ENCODE measurements at regions not wholly inside any gene's neighbourhood (a gene's known extent, or its start where the extent isn't known, plus 50 kb on each side); places are given as distances from the start of the nearest gene placed in this dataset.
A peak's percentile ranks its signal among the peaks of the same experiment; 100 is the strongest.

GRCh38 chr2:193810533-193810932, 1615.8 kb upstream of the TMEFF2 start:
- no peak for DNase-seq

DNA sequence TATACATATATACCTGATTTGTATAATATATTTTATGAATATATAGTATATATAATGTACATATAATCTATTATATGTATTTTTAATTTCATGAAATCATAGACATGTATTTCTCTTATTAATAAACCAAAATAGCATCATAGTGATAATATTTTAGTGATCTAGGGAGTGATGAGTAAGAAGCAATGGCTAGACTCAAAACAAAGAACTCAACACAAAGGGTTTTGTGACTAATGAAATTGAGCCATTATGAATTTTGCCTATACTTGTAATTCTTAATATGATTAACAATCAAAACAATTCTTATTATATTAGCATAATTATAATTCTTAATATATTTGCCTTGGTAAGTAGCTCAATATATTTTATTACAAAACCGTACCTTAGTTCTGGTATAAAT, 1614.1 kb upstream of the TMEFF2 start:
- no peak for DNase-seq

DNA sequence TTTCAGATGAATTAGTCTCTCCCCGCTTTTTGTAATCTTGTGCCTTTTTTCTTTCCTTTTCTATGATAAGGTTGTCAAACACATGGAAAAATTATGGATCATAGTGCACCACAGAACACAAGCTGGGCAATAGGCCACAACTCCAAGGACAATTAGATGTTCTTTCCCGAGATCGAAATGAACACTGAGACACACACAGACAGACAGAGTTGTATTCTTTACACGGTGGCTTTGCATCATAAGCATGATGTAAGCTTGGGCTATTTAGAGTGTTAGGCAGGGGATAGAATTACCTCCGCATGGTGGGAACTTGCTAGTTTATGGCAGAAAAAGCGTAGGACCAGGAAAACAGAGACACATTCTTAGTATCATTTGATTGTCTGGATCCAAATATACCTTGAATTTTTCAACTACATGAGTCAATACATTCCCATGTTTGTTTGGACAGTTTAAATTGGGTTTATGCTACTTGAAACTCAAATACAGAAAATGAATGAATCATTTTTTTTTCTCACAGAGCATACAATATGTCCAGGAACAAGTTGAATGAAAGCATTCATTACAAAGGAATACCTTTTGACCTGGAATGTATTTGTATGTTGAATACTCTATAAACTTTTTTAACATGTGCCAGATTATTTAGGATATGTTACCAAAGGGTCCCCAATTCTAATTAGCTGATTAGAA, 1611.5 kb upstream of the TMEFF2 start:
- DNase-seq, result no peak

DNA sequence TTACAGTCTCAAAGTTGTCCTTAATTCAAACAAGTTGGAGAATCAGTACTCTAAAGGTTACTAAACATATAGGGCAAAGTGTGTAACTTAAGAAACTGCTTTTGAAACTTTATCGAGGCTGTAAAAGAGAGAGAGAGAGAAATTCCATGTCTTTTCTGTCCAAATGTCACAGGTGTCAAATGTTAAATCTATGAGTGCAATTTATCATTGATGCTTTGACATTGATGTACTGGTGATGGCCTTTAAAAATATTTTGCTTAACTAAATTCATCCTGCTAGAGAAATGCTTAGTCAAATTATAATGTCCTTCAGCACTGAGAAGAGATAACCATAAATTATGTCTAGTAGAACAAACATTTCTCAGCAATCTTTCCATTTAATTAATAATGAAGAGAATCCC, 1602.1 kb upstream of the TMEFF2 start:
- DNase-seq, result no peak

- DNase-seq, result no peak
These were observed 1599.2 kb upstream of the TMEFF2 start for GRCh38 chr2:193793914-193794313.

GRCh38 chr2:193783681-193784080, 1588.9 kb upstream of the TMEFF2 start:
- no peak for DNase-seq

DNA sequence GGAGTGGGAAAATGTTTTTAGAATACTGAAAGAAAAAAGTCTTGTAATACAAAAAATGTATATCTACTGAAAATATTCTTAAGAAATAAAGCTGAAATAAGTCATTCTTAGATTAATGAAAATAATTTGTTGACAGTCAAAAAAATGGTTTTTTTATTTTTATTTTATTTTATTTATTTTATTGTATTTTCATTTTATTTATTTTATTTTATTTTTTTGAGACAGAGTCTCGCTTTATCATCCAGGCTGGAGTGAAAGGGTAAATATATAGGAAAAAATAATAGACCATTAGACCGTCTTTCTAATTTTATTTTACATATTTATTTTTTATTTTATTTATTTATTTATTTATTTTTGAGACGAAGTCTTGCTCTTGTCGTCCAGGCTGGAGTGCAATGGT, 1583.6 kb upstream of the TMEFF2 start:
- no peak for DNase-seq

DNA sequence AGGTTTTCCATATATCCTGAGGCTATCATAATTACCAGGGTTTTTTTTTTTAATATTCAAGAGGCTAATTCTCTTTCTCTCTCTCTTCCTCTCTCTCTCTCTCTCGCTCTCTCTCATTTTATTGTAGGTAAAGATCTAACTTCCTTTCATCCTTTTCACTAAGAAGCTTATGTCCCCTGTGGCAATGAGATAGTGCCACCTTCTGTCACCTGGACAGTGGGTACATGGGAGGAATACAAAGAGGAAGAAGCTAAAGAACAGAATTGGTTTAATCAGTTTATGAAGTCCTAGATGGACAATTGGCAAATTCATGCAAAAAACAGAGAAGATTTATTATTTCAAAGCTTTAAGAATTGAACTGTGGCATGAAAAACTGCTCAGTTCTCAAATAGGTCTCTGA, 1582.3 kb upstream of the TMEFF2 start:
- DNase-seq, result no peak

DNA sequence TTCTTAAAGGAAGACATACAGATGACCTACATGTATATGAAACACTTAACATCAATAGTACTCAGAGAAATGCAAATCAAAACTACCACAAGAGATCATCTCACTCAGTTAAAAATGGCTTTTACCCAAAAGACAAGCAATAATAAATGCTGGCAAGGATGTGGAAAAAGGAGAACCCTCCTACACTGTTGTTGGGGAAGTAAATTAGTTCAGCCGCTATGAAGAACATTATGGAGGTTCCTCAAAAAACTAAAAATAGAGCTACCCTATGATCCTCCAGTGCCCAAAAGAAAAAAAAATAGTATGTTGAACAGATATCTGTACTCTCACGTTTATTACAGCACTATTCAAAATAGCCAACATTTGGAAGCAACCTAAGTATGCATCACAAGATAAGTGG, 1579.4 kb upstream of the TMEFF2 start:
- no peak for DNase-seq

- no peak for DNase-seq
These were observed 1556.6 kb upstream of the TMEFF2 start for GRCh38 chr2:193751299-193751698.

DNA sequence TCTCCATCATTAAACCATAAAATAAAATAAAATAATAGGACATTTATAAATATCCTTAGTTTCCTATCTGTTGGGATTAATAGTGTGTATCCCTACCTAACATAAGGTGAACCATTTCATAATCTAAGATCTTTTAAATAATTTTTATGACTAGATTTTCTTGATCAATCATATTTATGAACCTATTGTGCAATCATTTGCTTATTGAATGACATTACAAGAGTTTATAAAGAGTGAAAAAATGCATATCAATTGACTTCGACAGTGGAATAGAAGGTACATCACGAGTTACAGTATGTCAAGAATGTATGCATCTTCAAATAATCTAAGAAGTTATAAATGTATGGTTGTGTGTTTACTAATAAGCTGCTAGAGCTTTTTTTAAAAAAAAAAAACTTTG, 1554.8 kb upstream of the TMEFF2 start:
- DNase-seq, result no peak

- DNase-seq, result no peak
These were observed 1548.4 kb upstream of the TMEFF2 start for GRCh38 chr2:193743089-193743488.

- no peak for DNase-seq
These were observed 1544.2 kb upstream of the TMEFF2 start for GRCh38 chr2:193738892-193739291.

- no peak for DNase-seq
These were observed 1518.2 kb upstream of the TMEFF2 start for GRCh38 chr2:193712912-193713311.

DNA sequence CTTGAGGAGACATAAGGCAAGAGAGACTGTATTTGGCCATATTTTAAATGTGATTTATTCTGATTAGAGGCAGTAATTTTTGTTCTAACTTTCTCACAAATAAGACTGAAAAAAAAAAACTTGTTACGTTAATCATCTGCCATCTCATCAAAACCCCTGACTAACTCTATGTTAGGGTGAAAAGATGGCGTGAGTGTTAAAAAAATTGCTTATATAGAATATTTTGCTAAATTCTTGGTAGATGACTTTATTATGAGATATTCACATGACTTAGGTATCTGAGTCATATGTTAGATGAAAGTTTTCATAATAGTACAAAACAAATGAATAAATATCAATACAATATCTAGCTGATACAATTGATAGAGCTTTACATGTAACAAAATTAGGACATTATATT, 1508.7 kb upstream of the TMEFF2 start:
- no peak for DNase-seq

DNA sequence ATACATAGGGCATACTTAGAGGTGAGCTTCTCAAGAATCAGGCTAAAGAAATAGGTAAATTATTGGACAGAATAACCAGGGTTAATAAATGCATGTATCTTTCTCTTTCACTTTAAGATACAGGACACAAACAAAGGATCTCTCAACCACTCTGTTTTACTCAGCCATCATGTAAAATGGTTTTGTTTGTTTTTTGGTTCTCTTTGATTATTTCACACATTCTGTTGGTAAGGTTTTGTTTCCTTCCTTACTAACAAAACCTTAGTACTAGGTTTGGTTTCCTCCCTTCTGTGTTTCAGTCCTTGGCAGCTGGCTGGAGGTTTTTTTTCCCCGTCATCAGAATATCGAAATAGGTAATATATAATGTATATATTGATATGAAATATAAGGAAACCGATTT, 1506.8 kb upstream of the TMEFF2 start:
- DNase-seq, result no peak

- DNase-seq, result peak; percentile 10
These were observed 1500.6 kb upstream of the TMEFF2 start for GRCh38 chr2:193695367-193695766.

- DNase-seq, result no peak
These were observed 1499.0 kb upstream of the TMEFF2 start for GRCh38 chr2:193693758-193694157.

DNA sequence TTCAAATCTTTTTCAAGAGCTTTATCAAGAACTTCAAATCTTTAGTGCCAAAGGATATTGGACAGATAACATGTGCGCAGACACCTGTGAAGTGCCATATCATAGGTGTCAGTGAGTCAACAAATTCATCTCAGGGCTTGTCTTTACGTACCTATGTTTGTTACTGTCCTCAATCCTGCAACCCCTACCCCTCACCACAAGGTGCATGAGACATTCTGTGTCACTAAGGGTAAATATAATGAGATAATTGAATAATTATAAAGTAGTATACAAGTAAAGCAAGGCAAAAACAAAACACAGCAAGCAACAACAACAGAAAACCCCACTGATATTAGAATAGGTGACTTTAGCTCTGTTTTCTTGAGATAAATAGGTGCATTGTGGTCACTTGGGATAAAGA, 1495.8 kb upstream of the TMEFF2 start:
- DNase-seq, result no peak

DNA sequence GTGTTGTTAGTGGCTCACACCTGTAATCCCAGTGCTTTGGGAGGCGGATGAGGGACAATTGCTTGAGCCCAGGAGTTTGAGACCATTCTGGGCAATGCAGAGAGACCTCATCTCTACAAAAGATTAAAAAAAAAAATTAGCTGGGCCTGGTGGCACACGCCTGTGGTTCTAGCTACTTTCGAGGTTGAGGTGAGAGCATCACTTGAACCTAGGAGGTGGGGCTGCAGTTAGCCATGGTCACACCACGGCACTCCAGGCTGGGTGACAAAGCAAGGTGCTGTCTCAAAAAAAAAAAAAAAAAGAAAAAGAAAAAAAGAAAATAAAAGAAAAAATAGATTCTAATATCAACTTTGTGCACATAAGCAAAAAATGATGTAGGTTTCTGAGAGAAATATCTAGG, 1492.5 kb upstream of the TMEFF2 start:
- no peak for DNase-seq

- no peak for DNase-seq
These were observed 1485.1 kb upstream of the TMEFF2 start for GRCh38 chr2:193679847-193680246.

DNA sequence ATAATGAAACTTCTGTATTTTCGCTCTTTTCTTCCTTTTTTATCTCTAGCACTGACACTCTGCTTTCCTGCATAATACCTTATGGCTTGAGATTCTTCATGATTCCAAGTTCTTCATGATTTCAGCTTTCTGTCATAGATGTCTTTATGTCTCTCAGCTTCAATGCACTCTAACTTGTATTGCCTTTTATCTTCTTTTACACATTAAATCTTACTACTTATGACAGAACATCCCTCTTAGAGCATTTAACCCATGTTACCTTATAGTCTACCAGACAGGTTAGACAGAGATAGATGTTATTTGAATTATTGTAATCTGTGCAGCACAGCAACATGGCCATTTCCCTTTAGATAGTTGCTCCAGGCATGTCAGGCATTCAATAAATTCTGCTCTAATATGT, 1475.7 kb upstream of the TMEFF2 start:
- no peak for DNase-seq

GRCh38 chr2:193668557-193669323, 1474.0 kb upstream of the TMEFF2 start:
- DNase-seq, result no peak

DNA sequence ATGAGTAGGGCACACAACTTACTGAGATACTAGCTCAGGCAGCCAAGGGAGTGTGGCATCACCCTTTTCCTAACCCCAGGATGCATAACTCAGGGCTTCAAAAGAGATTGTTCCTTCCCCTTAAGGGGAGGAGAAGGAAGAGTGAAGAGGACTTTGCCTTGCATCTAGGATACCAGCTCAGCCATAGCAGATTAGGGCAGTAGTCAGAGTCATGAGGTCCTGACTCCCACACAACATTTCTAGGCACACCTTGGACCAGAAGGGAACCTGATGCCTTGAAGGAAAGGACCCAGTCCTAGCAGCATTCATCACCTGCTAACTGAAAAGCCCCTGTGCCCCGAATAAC, 1433.2 kb upstream of the TMEFF2 start:
- no peak for DNase-seq

All from activated CD4-positive, alpha-beta T cell treated with anti-CD3 and anti-CD28 coated beads, Interleukin-2, Interleukin-6, amounts not matched to agents 100 ng/mL and 50 ng/mL, durations not matched to agents 16 hours and 8 hours (primary cell).